ENCODE measurements at regions not wholly inside any gene's neighbourhood (a gene's known extent, or its start where the extent isn't known, plus 50 kb on each side); places are given as distances from the start of the nearest gene placed in this dataset.
A peak's percentile ranks its signal among the peaks of the same experiment; 100 is the strongest.

DNA sequence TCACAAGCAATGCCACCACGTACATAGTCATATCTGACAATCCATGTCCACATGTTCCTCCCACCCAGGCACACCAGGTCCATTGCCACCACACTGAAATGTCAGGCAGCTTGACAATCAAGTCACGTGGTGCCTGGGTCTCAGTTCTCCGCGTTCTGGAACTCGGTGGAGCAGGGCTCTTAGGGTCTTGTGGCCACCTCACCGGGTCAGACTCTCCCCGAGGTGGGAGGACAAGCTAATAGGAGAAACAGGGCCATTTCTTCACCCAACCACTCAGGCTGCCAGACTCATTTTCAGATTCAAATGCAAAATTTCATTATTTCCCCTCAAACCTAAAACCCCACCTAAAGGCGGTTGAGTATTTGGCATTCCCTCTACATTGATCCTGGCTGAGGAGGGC, 200.5 kb upstream of the GAS1 start:
- intact Hi-C loops (cut with DNase I) = loop anchor here (1.0 kb wide), 1 partner anchor 200 kb away; no protein-coding TSS in a partner anchor

GRCh38 chr9:87148331-87149104, 201.2 kb upstream of the GAS1 start:
- DNase-seq = peak; percentile 78 to 98 (median 83)
- intact Hi-C loops (cut with DNase I) = loop anchor here (1.0 kb wide), 1 partner anchor 200 kb away; no protein-coding TSS in a partner anchor

More for the DNA sequence above, 200.5 kb upstream of the GAS1 start:
- peak in 3 of 10 donors; percentile 14 to 76 (median 15) for DNase-seq

- intact Hi-C loops (cut with DNase I) = no loop called here
Measured at GRCh38 chr9:87149799-87150198, 202.5 kb upstream of the GAS1 start.

DNA sequence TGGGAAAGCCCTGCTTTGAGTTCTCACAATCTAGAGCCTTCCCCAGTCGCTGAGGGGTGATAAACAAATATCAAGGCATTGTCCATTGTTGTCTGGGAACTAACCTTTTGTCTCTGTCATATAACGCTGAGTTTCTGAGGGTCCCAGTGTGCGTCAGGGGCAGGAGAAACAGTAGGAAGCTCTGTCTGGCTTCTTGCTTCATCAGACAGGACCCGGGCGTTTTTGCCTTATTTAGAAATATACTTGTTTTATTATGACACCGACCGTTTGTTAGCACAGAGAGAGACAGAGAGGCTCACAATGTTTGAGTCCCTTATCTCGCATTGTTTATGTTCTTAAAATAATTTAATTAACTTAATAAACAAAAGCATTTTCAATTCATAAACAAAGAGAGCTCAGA, 204.9 kb upstream of the GAS1 start:
- no peak for DNase-seq
- intact Hi-C loops (cut with DNase I) = no loop called here

More at GRCh38 chr9:87149799-87150198, 202.5 kb upstream of the GAS1 start:
- DNase-seq = no peak

DNA sequence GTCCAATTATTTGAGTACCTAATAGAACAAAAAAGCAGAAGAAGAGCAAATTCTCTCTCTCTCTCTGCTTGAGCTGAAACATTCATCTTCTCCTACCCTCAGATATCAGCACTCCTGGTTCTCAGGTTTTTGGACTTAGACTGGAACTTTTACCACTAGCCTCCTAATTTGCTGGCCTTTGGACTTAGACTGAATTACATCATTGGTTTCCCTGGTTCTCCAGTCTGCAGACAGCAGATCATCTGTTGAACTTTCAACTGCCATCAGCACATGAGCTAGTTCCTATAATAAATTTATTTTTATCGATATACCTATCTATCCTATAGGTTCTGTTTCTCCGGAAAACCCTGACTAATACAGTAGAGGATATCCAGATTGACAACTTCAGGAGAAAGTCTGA, 208.9 kb upstream of the GAS1 start:
- intact Hi-C loops (cut with DNase I) = no loop called here
- DNase-seq = no peak

DNA sequence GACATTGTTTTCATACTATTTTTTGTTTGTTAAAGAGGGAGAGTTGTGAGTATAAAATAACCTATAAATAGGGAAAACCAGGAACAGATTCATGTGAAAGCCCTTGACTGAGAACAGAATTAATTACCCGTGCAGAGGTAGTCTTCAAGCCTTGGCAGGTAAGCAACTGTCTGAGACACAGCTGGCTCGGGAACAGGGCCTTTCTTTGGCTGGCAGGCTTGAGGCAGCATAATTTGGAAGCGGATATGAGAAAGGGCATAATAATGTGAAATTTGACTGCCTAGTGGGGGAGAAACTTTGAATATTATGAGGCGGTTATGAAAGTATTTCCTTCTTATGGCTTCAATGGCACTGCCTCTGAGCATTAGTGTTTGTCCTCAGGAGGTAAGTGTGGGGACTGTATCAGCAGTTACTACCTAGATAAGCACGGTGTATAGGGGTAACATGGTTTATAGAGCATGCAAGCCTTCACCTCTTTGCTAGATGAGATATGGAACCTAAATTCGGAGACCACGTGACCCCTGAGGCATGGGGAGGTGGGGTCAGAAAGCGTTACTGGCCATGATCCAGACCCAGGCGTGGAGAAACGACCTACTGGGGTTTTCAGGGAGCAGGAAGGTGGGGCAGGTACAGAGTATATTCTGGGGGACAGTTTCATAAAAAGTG, 210.2 kb upstream of the GAS1 start:
- DNase-seq = no peak
- intact Hi-C loops (cut with DNase I) = no loop called here

- DNase-seq = no peak
- intact Hi-C loops (cut with DNase I) = no loop called here
Measured at GRCh38 chr9:87158765-87159164, 211.5 kb upstream of the GAS1 start.

DNA sequence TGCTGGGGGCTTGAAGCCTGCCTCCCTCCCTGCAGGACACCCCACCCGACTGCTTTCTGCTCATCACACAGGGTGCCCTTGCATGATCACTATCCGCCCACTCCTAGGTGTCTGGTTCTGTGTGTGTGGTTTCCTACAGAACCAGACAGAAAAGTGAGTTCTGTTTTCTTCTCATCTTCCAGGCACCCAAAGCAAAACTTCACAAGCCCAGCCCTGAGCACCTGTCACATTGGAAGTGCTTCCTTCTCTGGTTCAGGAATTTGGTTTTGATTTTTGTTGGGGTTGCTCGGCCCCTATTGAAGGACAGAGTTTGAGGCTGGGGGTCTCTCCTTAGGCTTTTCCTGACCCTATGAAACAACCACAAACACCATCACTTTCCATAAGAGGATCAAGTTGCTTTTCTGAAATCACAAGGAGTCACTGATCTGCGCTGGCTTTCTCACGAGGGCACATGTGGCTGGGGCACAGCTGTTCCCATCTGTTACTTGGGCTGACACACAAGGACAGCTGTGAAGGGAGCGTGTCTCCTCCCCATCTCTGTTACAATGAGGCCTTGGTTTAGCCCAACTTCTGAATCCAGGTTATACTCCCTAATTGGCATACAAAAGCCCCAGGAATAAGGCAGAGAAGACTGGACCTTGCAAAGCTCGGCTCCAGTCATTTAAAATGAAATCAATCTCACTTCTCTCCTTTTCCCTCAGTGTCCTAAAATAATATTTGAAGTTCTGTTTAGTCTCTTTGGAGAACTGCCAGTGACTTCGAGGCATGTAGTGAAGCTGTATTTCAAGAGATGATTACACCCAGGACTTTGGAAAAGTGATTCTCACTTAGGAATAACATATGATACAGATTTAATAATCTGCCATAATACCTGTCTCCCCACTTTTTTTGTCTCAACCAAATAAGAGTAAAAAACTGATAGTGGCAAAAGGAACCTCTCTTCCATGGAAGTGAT, 213.1 kb upstream of the GAS1 start:
- no peak for DNase-seq
- intact Hi-C loops (cut with DNase I) = no loop called here

GRCh38 chr9:87167161-87167560, 219.9 kb upstream of the GAS1 start:
- DNase-seq = no peak
- intact Hi-C loops (cut with DNase I) = no loop called here

- intact Hi-C loops (cut with DNase I) = no loop called here
- no peak for DNase-seq
Measured at GRCh38 chr9:87167582-87167981, 220.3 kb upstream of the GAS1 start.

DNA sequence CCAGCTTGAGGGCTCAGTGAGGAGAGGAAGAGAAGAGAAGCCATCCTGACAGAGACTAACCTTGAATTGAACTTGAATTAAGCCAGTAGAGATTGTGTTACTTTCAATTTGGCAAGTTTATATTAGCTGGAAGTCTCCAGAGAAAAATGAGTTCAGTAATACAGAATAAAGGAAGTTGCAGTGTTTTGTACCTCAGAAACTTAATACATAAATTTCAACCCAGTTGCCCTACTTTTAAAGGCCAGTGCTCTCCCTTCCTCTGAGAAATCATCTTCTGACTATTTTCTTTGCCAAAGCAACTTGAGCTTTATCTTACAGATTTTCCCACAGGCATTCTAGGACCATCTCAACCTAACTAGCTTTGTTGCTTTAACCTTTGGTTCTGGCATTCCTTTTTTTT, 231.0 kb upstream of the GAS1 start:
- DNase-seq = no peak
- intact Hi-C loops (cut with DNase I) = no loop called here

GRCh38 chr9:87179553-87180340, 232.4 kb upstream of the GAS1 start:
- intact Hi-C loops (cut with DNase I) = no loop called here
- no peak for DNase-seq

DNA sequence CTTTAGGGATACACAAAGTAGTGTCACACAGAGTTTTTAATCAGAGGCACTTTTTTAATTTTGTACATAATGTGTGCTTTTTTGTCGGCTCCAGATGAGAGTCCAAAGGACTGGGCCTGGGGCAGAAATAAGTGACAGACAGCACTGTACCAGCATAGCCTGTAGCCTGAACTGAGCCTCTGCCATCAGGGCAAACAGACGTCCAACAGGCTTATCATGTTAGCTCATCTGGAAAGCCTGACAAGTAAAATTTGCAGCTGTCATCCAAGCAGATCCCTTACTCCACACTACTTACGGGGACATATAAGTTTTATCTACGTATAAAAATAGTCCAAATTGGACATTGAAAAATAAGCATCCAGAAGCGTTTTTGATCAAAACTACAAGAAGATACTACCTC, 233.1 kb upstream of the GAS1 start:
- no peak for DNase-seq
- intact Hi-C loops (cut with DNase I) = no loop called here

DNA sequence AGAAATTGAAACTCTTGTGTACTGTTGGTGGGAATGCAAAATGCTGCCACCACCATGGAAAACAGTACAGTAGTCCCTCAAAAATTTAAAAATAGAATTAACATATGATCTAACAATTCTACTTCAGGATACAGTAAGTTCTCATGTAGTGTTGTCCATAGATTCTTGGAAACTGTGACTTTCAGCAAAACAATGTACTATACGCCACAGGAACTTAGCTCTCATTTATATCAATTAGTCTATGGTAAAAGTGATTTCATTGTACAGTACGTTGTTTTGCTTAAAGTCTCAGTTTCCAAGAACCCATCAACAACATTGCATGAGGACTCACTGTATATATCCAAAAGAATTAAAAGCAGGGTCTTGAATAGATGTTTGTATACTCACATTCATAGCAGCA, 233.5 kb upstream of the GAS1 start:
- DNase-seq = no peak
- intact Hi-C loops (cut with DNase I) = no loop called here

GRCh38 chr9:87181670-87182069, 234.4 kb upstream of the GAS1 start:
- DNase-seq = no peak
- intact Hi-C loops (cut with DNase I) = no loop called here

DNA sequence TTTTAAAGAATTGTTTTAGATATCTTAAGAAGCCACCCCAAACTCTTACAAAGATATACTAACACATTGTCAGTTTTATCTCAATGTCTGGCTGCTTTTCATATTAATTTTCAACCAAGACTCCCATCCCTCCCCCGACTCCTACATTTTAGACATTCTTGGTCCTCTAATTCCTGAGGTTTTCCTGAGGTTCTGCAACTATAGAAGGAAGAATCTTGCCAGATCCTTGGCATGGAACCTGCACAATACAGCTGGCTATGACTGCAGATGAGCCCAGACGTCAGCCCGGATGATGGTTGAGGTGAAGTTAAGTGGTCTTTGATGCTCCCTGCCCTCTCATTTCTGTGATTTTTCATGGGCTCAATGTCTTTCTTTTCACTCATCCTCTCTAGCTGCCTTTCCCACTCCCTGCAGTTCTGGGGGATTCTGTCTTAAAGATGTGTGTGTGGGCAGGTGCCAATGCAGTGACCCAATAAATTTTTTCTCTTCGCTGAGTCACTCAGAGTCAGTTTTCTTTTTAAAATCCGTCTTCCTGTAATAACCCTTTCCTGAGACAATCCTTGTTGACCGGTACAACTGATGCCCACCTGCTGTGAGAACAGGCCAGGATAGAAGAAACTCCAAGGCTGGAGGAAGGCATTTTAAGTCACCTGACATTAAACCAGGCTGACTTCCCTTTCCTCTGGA, 237.8 kb upstream of the GAS1 start:
- intact Hi-C loops (cut with DNase I) = no loop called here

GRCh38 chr9:87187656-87188055, 240.3 kb upstream of the GAS1 start:
- intact Hi-C loops (cut with DNase I) = no loop called here
- DNase-seq = no peak

More for the DNA sequence above, 237.8 kb upstream of the GAS1 start:
- DNase-seq = no peak

DNA sequence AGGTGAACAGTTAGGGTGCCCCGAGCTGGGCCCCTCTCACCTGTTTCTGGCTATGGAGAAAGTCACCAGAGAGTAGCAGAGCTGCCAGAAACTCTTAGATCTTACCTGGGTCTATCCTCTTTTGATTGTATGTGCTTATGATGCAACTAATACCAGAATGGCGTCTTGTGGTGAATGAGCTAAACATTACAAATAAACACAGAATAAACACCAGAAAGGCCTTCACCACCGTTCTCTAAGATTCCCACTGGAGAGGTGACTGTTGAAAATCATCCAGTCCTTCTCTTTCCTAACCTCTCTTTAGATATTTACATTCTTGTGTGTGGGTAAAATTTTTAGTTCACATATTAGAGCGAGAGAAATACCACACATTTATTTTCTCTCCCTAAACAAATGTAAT, 241.7 kb upstream of the GAS1 start:
- intact Hi-C loops (cut with DNase I) = no loop called here
- no peak for DNase-seq

GRCh38 chr9:87193151-87193550, 245.8 kb upstream of the GAS1 start:
- no peak for DNase-seq
- intact Hi-C loops (cut with DNase I) = no loop called here
